Anterior cingulate cortex (tissue), 58 donors: ENCODE measurements at regions not wholly inside any gene's neighbourhood (a gene's known extent, or its start where the extent isn't known, plus 50 kb on each side); places are given as distances from the start of the nearest gene placed in this dataset.
"Not testable (repeated sequence)": the region's sequence is repeated elsewhere in the genome, so short reads cannot be mapped to it uniquely, and the experiment has no call there.

Experiments used
- DNase-seq, 58 donors: peaks; one replicate each; lab custom pipeline; 2025; lab: John Stamatoyannopoulos, UW

DNA sequence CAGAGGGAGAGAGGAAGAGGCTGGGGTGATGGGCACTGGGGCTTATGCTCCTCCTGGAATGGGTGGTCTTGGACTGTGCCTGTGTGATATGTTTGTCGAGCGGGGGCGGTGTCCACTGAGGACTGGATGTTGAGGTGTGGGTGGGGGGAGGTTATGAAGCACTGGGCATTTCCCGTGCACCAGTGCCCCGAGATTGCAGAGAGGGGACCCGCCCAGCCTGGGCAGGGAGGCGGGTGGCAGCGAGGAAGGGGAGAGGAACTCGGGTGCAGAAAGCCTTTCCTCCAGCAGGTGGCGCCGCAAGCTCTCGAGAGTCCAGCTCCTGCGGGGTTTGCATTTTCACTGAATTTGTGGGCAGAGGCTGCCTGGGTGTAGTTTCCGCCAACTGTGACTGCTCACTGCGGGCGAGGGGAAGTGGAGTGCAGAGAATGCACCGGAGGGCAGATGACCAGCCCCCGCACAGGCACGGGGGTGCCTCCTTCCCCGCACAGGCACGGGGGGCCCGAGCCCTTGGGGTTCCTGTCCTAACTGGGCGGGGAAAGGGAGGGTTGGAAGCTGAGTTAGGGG is 190.6 kb downstream of the SEC14L1 start:
- peak in 56 of 58 donors; percentile 28 to 94 (median 76) for DNase-seq

DNA sequence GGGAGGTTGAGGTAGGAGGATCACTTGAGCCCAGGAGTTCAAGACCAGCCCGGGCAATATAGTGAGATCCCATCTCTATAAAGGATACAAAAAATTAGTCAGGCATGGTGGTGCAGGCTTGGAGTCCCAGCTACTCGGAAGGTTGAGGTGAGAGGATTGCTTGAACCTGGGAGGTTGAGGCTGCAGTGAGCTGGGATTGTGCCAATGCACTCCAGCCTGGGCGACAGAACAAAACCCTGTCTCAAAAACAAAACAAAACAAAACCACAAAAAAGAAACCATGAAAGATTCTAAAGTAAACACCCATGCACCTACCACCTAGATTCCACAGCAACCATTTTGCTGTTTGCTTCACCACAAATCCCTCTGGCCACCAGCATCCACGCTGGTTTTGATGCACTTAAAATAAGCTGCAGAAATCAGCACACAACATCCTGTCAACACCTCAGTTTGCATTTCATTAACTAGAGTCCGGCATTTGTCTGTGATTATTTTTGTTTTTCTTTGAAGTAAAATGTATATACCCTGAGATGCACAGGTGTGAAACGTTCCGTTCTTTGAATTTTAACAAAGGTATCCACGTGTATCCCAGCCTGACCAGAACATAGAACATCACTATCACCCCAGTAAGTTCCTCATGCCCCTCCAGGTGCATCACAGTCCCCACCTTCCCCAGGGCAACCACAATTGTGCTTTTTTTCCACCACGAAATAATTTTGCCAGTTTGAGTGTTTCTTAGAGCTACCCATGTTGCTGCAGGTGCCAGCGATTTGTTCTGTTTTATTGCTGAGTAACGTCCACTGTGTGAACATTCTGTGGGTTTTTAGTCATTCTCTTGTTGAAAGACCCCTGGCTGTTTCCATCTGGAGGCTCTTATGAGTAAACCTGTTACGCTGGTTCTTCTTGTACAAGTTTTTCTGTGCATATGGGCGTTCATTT is 191.5 kb downstream of the SEC14L1 start:
- no peak for DNase-seq

DNA sequence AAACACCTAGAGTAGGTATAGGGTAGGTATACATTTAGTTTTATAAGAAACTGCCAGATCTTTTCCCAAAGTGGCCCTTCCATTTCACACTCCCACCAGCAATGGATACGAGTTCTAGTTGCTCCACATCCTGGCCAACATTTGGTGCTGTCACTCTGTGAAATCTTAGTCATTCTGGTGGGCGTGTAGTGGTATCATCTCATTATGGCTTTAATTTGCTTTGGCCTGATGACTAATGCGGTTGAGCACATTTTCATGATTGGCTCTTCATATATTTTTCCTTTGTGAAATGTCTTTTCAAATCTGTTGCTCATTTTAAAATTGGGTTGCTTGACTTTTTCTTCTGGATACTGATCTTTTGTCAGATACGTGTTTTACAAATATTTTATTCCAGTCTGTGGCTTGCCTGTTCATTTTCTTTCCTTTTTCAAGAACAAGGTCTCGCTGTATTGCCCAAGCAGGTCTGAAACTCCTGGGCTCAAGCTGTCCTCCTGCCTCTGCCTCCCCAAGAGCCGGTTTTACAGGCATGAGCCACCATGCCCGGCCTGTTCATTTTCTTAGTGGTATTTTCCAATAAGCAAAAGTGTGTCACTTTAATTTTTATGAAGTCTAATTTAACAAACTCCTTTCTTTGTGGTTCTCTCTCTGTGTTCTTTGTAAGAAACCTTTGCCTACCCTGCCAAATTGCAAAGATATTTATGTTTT is 192.4 kb downstream of the SEC14L1 start:
- DNase-seq, result peak in 3 of 58 donors; percentile 30 to 52 (median 31)

DNA sequence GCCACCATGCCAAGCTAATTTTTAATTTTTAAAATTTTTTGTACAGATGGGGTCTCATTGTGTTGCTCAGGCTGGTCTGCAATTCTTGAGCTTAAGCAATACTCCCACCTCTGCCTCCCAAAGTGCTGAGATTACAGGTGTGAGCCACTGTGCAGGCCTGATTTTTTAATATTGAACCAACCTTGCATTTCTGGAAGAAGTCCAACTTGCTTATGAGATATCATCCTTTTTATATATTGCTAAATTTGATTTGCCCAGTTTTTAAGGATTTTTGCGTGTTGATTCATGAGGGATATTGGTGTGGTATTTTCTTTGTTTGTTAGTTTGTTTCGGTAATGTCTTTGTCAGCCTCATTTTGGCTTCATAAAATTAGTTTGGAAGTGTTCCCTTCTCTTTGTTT is 196.4 kb downstream of the SEC14L1 start:
- DNase-seq, result no peak

DNA sequence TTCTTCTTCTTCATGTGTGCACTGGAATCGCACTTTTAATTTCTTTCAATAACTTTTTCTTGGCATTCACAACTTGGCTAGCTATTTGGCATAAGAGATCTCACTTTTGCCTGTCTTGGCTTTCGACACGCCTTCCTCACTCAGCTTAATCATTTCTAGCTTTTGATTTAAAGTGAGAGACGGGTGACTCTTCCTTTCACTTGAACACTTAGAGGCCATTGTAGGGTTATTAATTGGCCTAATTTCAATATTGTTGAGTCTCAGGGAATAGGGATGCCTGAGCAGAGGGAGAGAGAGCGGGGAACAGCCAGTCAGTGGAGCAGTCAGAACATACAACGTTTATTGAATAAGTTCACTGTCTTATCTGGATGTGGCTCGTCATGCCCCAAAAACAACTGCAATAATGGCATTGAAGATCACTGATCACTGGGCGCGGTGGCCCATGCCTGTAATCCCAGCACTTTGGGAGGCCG is 200.3 kb downstream of the SEC14L1 start:
- DNase-seq, result no peak

DNA sequence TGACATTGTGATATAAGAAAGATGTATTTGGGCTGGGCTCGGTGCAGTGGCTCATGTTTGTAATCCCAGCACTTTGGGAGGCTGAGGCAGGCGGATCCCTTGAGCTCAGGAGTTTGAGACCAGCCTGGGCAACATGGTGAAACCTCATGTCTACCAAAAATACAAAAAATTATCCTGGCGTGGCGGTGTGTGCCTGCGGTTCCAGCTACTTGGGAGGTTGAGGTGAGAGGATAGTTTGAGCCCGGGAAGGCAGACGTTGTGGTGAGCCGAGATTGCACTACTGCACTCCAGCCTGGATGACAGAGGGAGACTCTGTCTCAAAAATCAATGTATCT is 201.9 kb downstream of the SEC14L1 start:
- DNase-seq, result not testable (repeated sequence)

DNA sequence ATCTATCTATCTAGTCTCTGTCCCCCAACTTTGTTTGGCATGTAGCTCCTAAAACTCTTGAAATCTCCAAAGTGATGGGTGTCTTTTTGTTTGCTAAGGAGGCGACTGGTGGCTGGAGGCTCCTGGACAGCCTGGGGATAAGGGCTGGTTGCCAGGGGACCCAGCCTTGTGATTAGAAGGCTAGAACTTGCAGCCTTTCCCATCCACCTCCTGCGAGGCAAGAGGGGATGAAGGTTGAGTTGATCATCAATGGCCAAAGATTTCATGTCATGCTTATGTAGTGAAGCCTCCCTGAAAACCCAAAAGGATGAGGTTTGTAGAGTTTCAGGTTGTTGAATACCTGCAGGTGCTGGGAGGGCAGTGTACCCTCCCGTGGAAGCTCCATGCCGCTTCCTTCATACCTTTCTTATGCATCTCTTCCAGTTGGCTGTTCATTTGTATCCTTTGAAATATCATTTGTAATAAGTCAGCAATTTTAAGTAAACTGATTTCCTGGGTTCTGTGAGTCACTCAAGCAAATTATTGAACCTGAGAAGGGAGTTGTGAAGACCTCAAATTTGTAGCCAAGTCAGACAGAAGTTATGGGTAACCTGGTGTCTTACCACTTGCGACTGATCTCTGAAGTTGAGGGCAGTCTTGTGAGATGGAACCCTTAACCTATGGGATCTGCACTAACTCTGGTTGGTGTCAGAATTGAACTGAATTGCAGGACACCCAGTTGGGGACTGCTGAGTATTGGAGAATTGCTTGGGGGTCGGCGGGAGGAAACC is 202.4 kb downstream of the SEC14L1 start:
- no peak for DNase-seq

DNA sequence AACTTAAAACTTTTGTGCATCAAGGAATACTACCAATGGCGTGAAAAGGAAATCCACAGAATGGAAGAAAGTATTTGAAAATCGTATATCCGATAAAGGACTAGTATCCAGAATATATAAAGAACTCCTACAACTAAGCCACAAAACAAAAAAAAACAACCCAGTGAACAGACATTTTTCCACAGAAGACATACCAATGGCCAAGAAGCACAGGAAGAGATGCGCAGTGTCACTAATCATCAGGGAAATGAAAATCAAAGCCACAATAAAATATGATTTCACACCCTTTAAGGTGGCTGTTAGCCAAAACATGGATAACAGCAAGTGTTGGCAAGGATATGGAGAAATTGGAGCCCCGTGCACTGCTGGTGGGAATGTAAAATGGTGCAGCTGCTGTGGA is 203.3 kb downstream of the SEC14L1 start:
- no peak for DNase-seq

DNA sequence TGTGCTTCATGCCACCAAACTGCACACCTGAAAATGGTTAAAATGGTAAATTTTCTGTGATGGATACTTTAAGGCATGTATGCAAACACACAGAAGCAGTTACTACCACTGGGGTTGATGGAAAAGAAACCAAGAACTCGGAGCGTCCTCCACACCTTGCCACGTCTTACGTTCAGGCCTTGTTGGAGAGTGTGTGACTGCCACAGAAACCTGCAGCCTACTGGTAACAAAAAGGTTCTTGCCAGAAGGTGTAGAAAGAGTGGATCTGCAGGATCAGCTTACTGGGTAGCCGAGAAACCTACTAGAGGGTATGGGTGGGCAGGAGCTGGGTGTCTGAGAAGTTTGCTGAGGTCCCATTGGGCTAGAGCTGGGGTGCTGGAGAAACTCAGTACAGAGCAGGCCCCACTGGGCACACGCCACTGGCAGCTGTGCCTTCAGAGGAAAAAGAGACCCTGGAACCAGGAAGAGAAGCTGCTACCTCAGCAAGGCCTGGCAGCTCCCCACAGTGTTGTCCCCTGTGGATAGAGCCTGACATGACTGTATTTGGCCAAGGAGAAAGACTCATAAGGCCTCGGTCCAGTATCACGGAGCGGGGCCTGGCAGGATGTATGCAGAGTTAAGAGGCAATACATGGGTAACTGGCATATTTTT is 204.6 kb downstream of the SEC14L1 start:
- DNase-seq, result no peak

DNA sequence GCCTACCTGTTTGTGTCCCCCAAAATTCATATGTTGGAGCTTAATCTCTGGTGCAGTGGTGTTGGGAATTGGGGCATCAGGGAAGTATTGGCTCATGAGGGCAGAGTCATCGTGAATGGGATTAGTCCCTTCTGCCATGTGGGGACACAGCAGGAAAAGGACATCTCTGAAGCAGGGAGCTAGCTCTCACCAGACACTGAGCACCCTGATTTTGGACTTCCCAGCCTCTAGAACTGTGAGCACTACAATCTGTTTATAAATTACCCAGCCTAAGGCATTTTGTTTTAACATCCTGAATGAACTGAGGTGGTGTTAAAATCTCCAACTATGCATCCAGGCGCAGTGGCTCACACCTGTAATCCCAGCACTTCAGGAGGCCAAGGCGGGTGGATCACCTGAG is 206.0 kb downstream of the SEC14L1 start:
- DNase-seq, result no peak

DNA sequence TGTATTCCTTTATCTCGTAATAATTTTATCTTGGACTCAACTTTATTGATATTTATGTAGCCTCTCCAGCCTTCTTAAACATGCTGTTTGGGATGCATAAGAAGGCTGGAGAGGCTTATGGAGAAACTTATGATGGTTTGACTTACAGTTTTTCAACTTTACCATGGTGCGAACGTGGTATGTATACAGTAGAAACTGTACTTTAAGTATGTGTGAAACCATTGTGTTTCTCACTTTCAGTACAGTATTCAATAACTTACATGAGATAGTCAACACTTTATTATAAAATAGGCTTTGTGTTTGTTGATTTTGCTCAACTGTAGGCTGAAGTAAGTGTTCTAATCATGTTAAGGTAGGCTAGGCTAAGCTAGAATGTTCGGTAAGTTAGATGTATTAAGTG is 206.8 kb downstream of the SEC14L1 start:
- no peak for DNase-seq

DNA sequence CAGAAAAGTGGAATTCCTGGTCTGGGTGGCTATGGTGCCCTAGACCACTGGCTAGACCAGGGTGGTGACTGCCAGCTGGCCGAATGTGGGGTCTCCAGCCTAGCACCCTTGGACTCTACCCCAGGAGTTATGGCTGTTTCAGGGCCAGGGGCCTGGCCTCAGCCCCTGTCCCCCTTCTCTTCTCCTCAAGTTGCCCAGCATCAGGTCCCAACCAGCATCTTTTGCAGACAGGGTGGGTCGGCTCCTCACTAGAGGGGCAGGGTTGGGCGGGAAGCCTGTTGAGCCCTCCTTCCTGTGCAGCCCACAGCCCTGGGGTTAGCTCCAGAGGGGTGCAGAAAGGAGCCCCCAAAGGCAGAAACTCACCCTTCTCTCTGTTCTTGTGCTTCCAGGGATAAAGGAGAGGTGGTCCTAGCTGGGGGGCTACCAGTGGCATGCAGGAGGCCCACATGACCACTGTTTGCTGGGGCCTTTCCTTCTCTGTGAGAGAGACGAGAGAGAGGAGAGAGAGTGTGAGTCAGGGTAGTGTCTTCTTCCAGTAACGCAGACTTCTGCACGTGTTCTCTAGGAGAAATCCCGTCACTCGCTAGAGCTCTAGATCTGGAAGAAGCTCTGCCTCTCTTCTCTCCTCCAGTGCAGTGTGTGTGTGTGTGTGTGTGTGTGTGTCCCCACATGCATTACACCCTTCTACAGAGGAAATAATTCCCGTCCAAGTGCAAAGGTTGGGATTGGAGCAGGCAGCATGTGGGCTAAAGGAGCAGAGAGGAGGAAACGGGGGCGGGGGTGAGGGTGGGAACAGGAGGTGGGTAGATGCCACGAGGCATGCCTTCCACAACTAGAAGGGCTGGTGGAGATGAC is 209.4 kb downstream of the SEC14L1 start:
- DNase-seq, result peak in 2 of 58 donors; percentile 13

DNA sequence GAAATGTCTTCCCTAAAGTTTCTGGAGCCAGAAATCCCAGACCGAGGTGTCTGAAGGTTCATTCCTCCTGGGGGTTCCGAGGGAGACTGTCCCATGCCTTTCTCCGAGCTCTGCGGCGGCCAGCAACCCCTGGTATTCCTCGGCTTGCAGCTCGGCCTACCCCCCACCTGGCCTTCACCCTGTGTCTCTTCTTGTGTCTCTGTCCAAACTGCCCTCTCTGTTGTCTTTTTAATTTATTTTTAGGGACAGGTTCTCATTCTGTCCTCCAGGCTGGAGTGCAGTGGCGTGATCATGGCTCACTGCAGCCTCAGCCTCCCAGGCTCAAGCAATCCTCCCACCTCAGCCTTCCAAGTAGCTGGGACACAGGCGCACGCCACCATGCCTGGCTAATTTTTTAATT is 211.7 kb downstream of the SEC14L1 start:
- no peak for DNase-seq

DNA sequence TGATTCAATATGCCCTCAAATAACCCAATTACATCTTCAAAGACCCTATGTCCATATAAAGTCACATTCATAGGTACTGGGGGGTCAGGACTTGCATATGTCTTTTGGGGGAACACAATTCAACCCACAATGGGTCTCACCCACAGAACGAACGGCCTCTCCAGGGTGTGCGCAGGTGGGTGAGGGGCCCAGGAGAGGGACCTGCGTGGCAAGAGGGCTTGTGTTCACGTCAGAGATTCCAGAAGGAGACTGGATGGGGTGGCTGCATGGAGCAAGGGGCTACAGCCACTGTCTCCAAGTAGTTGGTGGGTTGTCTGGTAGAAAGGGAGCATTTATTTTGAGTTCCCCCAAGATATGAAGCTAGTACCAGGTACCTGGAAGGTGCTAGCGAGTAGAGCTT is 212.2 kb downstream of the SEC14L1 start:
- DNase-seq, result no peak

DNA sequence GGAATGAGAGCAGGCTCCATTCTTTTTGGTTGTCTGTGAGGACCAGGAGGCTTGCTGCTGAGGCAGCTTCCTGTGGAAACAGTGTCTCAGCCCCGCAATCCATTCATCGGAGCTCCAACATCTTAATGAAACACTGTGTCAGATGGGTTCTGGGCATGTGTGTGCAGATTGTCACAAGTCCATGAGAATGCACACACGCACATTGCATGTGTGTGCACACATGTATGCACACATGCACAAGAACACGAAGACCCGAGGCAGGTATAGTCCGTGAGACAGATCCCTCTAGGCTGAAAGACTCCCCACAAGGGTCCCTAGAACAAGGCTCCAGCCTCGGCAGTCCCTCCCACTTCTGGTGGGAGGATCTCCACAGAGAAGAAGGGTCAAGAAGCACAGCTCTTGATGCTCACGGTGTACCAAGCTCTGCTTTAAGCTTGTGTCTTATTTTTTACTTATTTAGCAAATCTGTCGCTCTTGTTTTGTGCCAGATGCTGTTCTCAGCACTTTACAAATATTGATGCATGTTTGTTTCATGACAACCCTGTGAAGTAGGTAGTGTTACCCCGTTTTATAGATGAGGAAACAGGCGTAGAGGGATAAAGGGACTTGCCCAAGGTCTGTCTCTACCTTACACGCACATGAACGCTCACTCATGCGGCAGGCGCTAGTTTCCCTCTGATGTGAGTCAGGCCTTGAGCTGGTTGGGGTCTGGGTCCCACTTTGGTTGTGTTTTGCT is 213.1 kb downstream of the SEC14L1 start:
- DNase-seq, result no peak

DNA sequence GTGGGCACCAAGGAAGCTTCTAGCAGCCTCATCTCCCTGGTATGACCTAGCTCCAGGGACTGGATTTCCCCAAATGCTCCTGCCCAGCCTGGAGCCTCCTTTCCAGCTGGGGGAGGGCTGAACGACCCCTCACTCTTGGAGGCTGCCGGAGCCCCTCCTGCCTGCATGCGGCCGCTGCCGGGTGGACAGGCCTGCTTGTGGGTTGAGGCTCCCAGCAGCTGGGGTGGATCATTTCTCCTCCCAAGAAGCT is 213.6 kb downstream of the SEC14L1 start:
- no peak for DNase-seq

DNA sequence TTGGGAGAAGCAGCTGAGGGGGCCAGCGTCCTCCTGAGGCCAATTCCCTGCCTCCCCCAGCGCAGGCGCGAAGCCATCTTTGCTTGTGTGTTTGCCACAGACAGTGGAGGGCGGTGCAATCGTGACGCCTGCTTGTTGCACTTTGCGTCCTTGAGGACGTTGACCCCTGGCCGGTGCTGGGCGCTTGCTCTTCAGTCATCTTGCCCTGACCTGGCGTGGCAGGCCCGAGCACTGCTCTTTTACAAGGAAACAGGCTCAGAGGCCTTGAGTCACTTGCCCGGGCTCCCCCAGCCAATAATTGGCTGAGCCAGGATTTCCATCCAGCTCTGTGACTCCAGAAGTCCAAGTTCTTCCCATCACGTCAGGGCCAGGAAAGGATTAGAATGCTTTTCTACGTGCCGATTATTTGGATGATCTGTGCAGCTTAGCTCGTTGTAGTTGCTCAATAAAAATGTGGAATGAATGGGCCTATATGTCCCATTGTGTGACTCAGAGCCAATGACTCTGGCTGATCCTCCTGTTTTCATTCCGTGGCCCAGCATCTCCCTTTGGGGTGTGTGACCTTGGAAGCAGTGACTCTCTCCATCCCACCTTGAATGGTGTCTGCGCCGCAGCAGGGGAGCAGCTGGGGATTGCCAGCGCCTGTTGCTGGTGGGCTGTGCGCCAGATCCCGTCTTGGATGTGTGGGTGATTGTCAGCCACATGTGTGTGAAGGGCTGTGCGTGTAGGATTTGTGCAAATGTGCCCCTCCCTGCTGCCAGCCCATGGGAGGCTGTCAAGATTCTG is 214.1 kb downstream of the SEC14L1 start:
- DNase-seq, result no peak

DNA sequence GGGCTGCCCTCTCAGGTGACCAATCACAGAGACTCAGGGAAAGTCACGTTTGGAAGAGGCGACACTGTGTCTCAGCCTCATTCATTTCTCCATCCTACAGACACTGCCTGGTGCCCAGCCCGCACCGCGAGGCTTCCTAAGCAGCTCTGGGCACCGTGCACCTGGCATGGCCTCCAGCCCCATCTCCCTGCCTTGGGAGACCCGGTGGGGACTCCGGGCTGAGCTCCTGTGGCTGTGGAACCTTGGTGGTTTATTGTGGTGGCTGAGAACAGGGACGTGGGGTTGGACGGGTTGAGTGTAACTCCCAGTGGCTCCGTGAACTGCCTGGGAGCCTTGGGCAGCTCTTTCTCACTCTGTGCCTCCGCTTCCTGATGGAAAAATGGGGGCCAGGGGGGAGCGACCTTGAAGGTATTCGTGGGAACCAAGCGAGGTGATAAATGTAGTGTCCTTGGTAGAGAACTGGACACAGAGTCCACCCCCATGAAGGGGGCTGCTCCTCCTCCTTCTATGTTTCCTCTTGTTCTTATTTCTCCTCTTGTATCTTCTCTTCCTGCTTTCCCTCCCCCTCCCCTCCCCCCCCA is 215.4 kb downstream of the SEC14L1 start:
- DNase-seq, result no peak
